ENCODE measurements at regions not wholly inside any gene's neighbourhood (a gene's known extent, or its start where the extent isn't known, plus 50 kb on each side); places are given as distances from the start of the nearest gene placed in this dataset.

GRCh38 chr11:92659793-92660192, 309.7 kb upstream of the MTNR1B start:
- TF ChIP-seq CTCF (conservative IDR thresholded peaks at IDR 0.05), result no peak
- H4K20me1 ChIP-seq (ENCODE audit: control insufficient read depth, insufficient read depth, insufficient read length), result no peaks in the 10 kb centered on the region
- no peak overlapping the region for H2BK12ac ChIP-seq (ENCODE audit: insufficient read length, low read depth, low read length)
- no peak overlapping the region for H4K5ac ChIP-seq (ENCODE audit: insufficient read length, low read depth, low read length)
- no peak overlapping the region for H3K23ac ChIP-seq (ENCODE audit: insufficient read length, low read depth, low read length)
- H3K4me1 ChIP-seq (ENCODE audit: insufficient read depth, low read length), result peaks cover 4% of the 10 kb centered on the region; the same call in 1 of the 2 replicates
- no peak overlapping the region for H2AK5ac ChIP-seq (ENCODE audit: insufficient read length, low read length)
- no peak overlapping the region for H4K91ac ChIP-seq (ENCODE audit: insufficient read length, low read depth, low read length)
- no peaks in the 10 kb centered on the region for H3K9me3 ChIP-seq (ENCODE audit: control insufficient read depth, low read depth, low read length)
- Mint-ChIP-seq H3K4me1 (peaks cover 8% of the 10 kb centered on the region in 2 experiments), H3K27ac (no peak overlapping the region), H3K9me3 (no peaks in the 10 kb centered on the region), H3K36me3 (ENCODE audit: insufficient read depth in 1 of 3, low read depth in 3 of 3) (no peaks in the 10 kb centered on the region), H3K4me3 (no peak overlapping the region), H3K27me3 (ENCODE audit: low read depth) (no peaks in the 10 kb centered on the region)
- H3K27ac ChIP-seq (ENCODE audit: insufficient read length, low read depth, low read length), result no peak overlapping the region
- no peaks in the 10 kb centered on the region for H3K79me1 ChIP-seq (ENCODE audit: insufficient read depth, low read depth, low read length, poor library complexity, severe bottlenecking)
- H2BK15ac ChIP-seq (ENCODE audit: low read depth, low read length), result no peak overlapping the region
- no peak overlapping the region for H3K56ac ChIP-seq (ENCODE audit: insufficient read length, low read depth, low read length)
- H3T11ph ChIP-seq (ENCODE audit: low read length), result no peak overlapping the region
- H3K14ac ChIP-seq (ENCODE audit: insufficient read depth, low read length), result no peak overlapping the region
- DNase-seq, result no peak
- H2BK20ac ChIP-seq (ENCODE audit: low read depth, low read length, poor library complexity, severe bottlenecking), result no peak overlapping the region
- no peaks in the 10 kb centered on the region for H3K79me2 ChIP-seq (ENCODE audit: insufficient read depth, low read length)
- no peaks in the 10 kb centered on the region for H3K27me3 ChIP-seq (ENCODE audit: insufficient read depth, low read length)
- H3K4ac ChIP-seq (ENCODE audit: low read depth, low read length), result no peak overlapping the region
- no peak overlapping the region for H3K9ac ChIP-seq (ENCODE audit: extremely low read depth, insufficient read length, low read length)
- H2BK120ac ChIP-seq (ENCODE audit: low read depth, low read length, poor library complexity, severe bottlenecking), result no peak overlapping the region
- H3K23me2 ChIP-seq (ENCODE audit: insufficient read length, low read depth, low read length, poor library complexity, severe bottlenecking), result no peaks in the 10 kb centered on the region
- no peak overlapping the region for H3K18ac ChIP-seq (ENCODE audit: insufficient read length, low read depth, low read length)
- WGBS (ENCODE audit: extremely low coverage, insufficient read length, low lambda C conversion rate), result no CpG with 5 or more reads among the region's 3 CpGs
- no peak overlapping the region for H2BK5ac ChIP-seq (ENCODE audit: insufficient read length, low read length)
- no peak overlapping the region for H2AFZ ChIP-seq (ENCODE audit: low read length)
- H3K4me2 ChIP-seq (ENCODE audit: insufficient read depth, insufficient read length, low read length), result no peak overlapping the region
- H4K8ac ChIP-seq (replicated peaks; ENCODE audit: insufficient read length, low read depth, low read length), result no peak overlapping the region
